ENCODE measurements at regions not wholly inside any gene's neighbourhood (a gene's known extent, or its start where the extent isn't known, plus 50 kb on each side); places are given as distances from the start of the nearest gene placed in this dataset.

- Mint-ChIP-seq H3K9me3 (peaks cover 19% of the 10 kb centered on the region), H3K4me1 (ENCODE audit: low read depth in 2 of 2) (no peaks in the 10 kb centered on the region), H3K27ac (no peak overlapping the region), H3K4me3 (no peak overlapping the region), H3K36me3 (peaks cover 5% of the 10 kb centered on the region), H3K27me3 (no peaks in the 10 kb centered on the region)
- DNase-seq (ENCODE audit: low spot score): no peak
- no peak for ATAC-seq
Measured at GRCh38 chr3:21152555-21152954, 598.5 kb downstream of the ZNF385D start.

- Mint-ChIP-seq H3K4me3 (no peak overlapping the region), H3K4me1 (ENCODE audit: low read depth in 2 of 2) (no peaks in the 10 kb centered on the region), H3K27me3 (no peaks in the 10 kb centered on the region), H3K36me3 (no peaks in the 10 kb centered on the region), H3K27ac (no peak overlapping the region), H3K9me3 (peaks cover 9% of the 10 kb centered on the region)
- DNase-seq (ENCODE audit: low spot score) (no peak), ATAC-seq (no peak)
Measured at GRCh38 chr3:21142949-21143348, 608.1 kb downstream of the ZNF385D start.

GRCh38 chr3:21142031-21142430 lies 609.0 kb downstream of the ZNF385D start:
- Mint-ChIP-seq H3K9me3 (peaks cover 9% of the 10 kb centered on the region), H3K36me3 (no peaks in the 10 kb centered on the region), H3K4me3 (no peak overlapping the region), H3K27me3 (no peaks in the 10 kb centered on the region), H3K4me1 (ENCODE audit: low read depth in 2 of 2) (no peaks in the 10 kb centered on the region), H3K27ac (no peak overlapping the region)
- DNase-seq (ENCODE audit: low spot score) (no peak), ATAC-seq (no peak)

- DNase-seq (ENCODE audit: low spot score): no peak
- ATAC-seq: no peak
- Mint-ChIP-seq H3K27ac (no peak overlapping the region), H3K9me3 (peaks cover 6% of the 10 kb centered on the region), H3K4me1 (ENCODE audit: low read depth in 2 of 2) (no peaks in the 10 kb centered on the region), H3K36me3 (no peaks in the 10 kb centered on the region), H3K27me3 (no peaks in the 10 kb centered on the region), H3K4me3 (no peak overlapping the region)
Measured at GRCh38 chr3:21140785-21141184, 610.2 kb downstream of the ZNF385D start.

- Mint-ChIP-seq H3K27ac (no peak overlapping the region), H3K4me3 (no peak overlapping the region), H3K9me3 (peaks cover 6% of the 10 kb centered on the region), H3K4me1 (ENCODE audit: low read depth in 2 of 2) (no peaks in the 10 kb centered on the region), H3K27me3 (no peaks in the 10 kb centered on the region), H3K36me3 (no peaks in the 10 kb centered on the region)
- ATAC-seq (no peak), DNase-seq (ENCODE audit: low spot score) (no peak)
Measured at GRCh38 chr3:21138085-21138484, 612.9 kb downstream of the ZNF385D start.

- no peaks in the 10 kb centered on the region for H3K27me3 Mint-ChIP-seq
- H3K4me3 Mint-ChIP-seq: no peak overlapping the region
- DNase-seq (ENCODE audit: low spot score): no peak
- H3K27ac Mint-ChIP-seq: no peak overlapping the region
- ATAC-seq: no peak
- H3K9me3 Mint-ChIP-seq: peaks cover 11% of the 10 kb centered on the region
- H3K4me1 Mint-ChIP-seq (ENCODE audit: low read depth in 2 of 2): no peaks in the 10 kb centered on the region
- H3K36me3 Mint-ChIP-seq: no peaks in the 10 kb centered on the region
Measured at GRCh38 chr3:21132896-21133295, 618.1 kb downstream of the ZNF385D start.

- ATAC-seq (no peak), DNase-seq (ENCODE audit: low spot score) (no peak)
- Mint-ChIP-seq H3K36me3 (peaks cover 1% of the 10 kb centered on the region), H3K4me3 (no peak overlapping the region), H3K9me3 (peaks cover 24% of the 10 kb centered on the region), H3K27me3 (no peaks in the 10 kb centered on the region), H3K4me1 (ENCODE audit: low read depth in 2 of 2) (no peaks in the 10 kb centered on the region), H3K27ac (no peak overlapping the region)
Measured at GRCh38 chr3:21120826-21121225, 630.2 kb downstream of the ZNF385D start.

- DNase-seq (ENCODE audit: low spot score) (no peak), ATAC-seq (no peak)
- H3K9me3 Mint-ChIP-seq: peaks cover 24% of the 10 kb centered on the region
- no peak overlapping the region for H3K4me3 Mint-ChIP-seq
- no peaks in the 10 kb centered on the region for H3K4me1 Mint-ChIP-seq (ENCODE audit: low read depth in 2 of 2)
- peaks cover 7% of the 10 kb centered on the region for H3K36me3 Mint-ChIP-seq
- no peak overlapping the region for H3K27ac Mint-ChIP-seq
- no peaks in the 10 kb centered on the region for H3K27me3 Mint-ChIP-seq
Measured at GRCh38 chr3:21117370-21117769, 633.6 kb downstream of the ZNF385D start.

- ATAC-seq: no peak
- Mint-ChIP-seq H3K9me3 (peaks cover 36% of the 10 kb centered on the region), H3K4me1 (ENCODE audit: low read depth in 2 of 2) (no peaks in the 10 kb centered on the region), H3K27me3 (no peaks in the 10 kb centered on the region), H3K27ac (no peak overlapping the region), H3K36me3 (peaks cover 15% of the 10 kb centered on the region), H3K4me3 (no peak overlapping the region)
- DNase-seq (ENCODE audit: low spot score): no peak
Measured at GRCh38 chr3:21109056-21109455, 642.0 kb downstream of the ZNF385D start.

- Mint-ChIP-seq H3K4me1 (ENCODE audit: low read depth in 2 of 2) (no peaks in the 10 kb centered on the region), H3K27me3 (no peaks in the 10 kb centered on the region), H3K9me3 (peaks cover 31% of the 10 kb centered on the region), H3K4me3 (no peak overlapping the region), H3K27ac (no peak overlapping the region), H3K36me3 (peaks cover 4% of the 10 kb centered on the region)
- no peak for DNase-seq (ENCODE audit: low spot score)
- ATAC-seq: no peak
Measured at GRCh38 chr3:21105784-21106183, 645.2 kb downstream of the ZNF385D start.

- Mint-ChIP-seq H3K4me3 (no peak overlapping the region), H3K4me1 (ENCODE audit: low read depth in 2 of 2) (no peaks in the 10 kb centered on the region), H3K27ac (no peak overlapping the region), H3K27me3 (no peaks in the 10 kb centered on the region), H3K36me3 (peaks cover 4% of the 10 kb centered on the region), H3K9me3 (peaks cover 33% of the 10 kb centered on the region)
- ATAC-seq: no peak
- no peak for DNase-seq (ENCODE audit: low spot score)
Measured at GRCh38 chr3:21100656-21101359, 650.2 kb downstream of the ZNF385D start.

GRCh38 chr3:21094686-21095085 lies 656.3 kb downstream of the ZNF385D start:
- peaks cover 15% of the 10 kb centered on the region for H3K9me3 Mint-ChIP-seq
- no peaks in the 10 kb centered on the region for H3K27me3 Mint-ChIP-seq
- ATAC-seq (no peak), DNase-seq (ENCODE audit: low spot score) (no peak)
- no peaks in the 10 kb centered on the region for H3K4me1 Mint-ChIP-seq (ENCODE audit: low read depth in 2 of 2)
- no peak overlapping the region for H3K27ac Mint-ChIP-seq
- H3K36me3 Mint-ChIP-seq: no peaks in the 10 kb centered on the region
- H3K4me3 Mint-ChIP-seq: no peak overlapping the region

- ATAC-seq (no peak), DNase-seq (ENCODE audit: low spot score) (no peak)
- H3K27me3 Mint-ChIP-seq: no peaks in the 10 kb centered on the region
- H3K4me1 Mint-ChIP-seq (ENCODE audit: low read depth in 2 of 2): no peaks in the 10 kb centered on the region
- no peak overlapping the region for H3K4me3 Mint-ChIP-seq
- H3K36me3 Mint-ChIP-seq: no peaks in the 10 kb centered on the region
- peaks cover 13% of the 10 kb centered on the region for H3K9me3 Mint-ChIP-seq
- no peak overlapping the region for H3K27ac Mint-ChIP-seq
Measured at GRCh38 chr3:21073561-21073960, 677.4 kb downstream of the ZNF385D start.

GRCh38 chr3:21067031-21067813 lies 683.8 kb downstream of the ZNF385D start:
- Mint-ChIP-seq H3K27me3 (no peaks in the 10 kb centered on the region), H3K27ac (no peak overlapping the region), H3K9me3 (peaks cover 4% of the 10 kb centered on the region), H3K4me3 (no peak overlapping the region), H3K4me1 (ENCODE audit: low read depth in 2 of 2) (no peaks in the 10 kb centered on the region), H3K36me3 (no peaks in the 10 kb centered on the region)
- DNase-seq (ENCODE audit: low spot score) (no peak), ATAC-seq (no peak)
